ENCODE measurements at regions not wholly inside any gene's neighbourhood (a gene's known extent, or its start where the extent isn't known, plus 50 kb on each side); places are given as distances from the start of the nearest gene placed in this dataset.

DNA sequence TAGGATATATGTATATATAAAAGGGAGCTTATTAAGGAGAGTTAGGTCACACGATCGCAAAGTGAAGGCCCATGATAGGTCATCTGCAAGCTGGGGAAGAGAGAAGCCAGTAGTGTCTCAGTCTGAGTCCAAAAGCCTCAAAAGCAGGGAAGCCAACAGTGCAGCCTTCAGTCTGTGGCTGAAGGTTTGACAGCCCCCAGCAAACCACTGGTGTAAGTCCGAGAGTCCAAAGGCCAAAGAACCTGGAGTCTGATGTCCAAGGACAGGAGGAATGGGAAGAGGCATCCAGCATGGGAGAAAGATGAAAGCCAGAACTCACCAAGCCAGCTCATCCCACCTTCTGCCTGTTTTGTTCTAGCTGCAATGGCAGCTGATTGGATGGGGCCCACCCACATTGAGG is 88.9 kb upstream of the TBX20 start:
- H3K36me3 ChIP-seq (ENCODE audit: low read depth, missing control alignments) = no peaks in the 10 kb centered on the region
- H3K4me3 ChIP-seq = no peak overlapping the region
- intact Hi-C loops (cut with DNase I; ENCODE audit: low total_unique reads) = no loop called here
- no peaks in the 10 kb centered on the region for H3K27me3 ChIP-seq
- no peak overlapping the region for H3K27ac ChIP-seq
- H3K4me1 ChIP-seq = no peaks in the 10 kb centered on the region
- no peak for DNase-seq
- no peaks in the 10 kb centered on the region for H3K9me3 ChIP-seq
- no peak for TF ChIP-seq POLR2A (IDR thresholded peaks at IDR 0.05)
- TF ChIP-seq, protein P1, sequence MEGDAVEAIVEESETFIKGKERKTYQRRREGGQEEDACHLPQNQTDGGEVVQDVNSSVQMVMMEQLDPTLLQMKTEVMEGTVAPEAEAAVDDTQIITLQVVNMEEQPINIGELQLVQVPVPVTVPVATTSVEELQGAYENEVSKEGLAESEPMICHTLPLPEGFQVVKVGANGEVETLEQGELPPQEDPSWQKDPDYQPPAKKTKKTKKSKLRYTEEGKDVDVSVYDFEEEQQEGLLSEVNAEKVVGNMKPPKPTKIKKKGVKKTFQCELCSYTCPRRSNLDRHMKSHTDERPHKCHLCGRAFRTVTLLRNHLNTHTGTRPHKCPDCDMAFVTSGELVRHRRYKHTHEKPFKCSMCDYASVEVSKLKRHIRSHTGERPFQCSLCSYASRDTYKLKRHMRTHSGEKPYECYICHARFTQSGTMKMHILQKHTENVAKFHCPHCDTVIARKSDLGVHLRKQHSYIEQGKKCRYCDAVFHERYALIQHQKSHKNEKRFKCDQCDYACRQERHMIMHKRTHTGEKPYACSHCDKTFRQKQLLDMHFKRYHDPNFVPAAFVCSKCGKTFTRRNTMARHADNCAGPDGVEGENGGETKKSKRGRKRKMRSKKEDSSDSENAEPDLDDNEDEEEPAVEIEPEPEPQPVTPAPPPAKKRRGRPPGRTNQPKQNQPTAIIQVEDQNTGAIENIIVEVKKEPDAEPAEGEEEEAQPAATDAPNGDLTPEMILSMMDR (IDR thresholded peaks at IDR 0.05) = no peak
- WGBS, 2 donors = 82 to 90% methylated on average over 3 of the region's 3 CpGs

DNA sequence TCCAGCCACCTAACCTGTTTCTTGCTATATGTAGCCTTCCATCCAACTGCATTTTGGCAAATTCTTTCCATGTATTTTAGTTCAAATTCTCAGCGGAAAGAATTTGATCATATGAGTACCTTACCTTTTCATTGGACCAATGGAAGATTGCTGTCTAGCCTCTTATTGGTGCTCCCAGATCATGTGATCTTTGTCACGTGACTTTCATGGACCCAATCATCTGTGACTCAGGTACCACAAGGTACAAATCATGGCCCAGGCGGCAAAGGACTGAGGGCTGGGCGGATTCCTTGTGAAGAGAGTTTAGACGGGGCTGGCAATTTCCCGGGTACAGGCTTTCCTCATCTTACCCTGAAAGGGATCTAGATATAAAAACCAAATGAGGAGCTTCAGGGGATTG is 85.9 kb upstream of the TBX20 start:
- H3K4me3 ChIP-seq = peak overlapping the region; percentile 9 to 15
- peak; percentile 60 for DNase-seq
- H3K27ac ChIP-seq = no peak overlapping the region
- H3K4me1 ChIP-seq = no peaks in the 10 kb centered on the region
- H3K36me3 ChIP-seq (ENCODE audit: low read depth, missing control alignments) = no peaks in the 10 kb centered on the region
- TF ChIP-seq, protein P1 (IDR thresholded peaks at IDR 0.05) = no peak
- TF ChIP-seq POLR2A (IDR thresholded peaks at IDR 0.05) = no peak
- H3K9me3 ChIP-seq = no peaks in the 10 kb centered on the region
- intact Hi-C loops (cut with DNase I; ENCODE audit: low total_unique reads) = no loop called here
- H3K27me3 ChIP-seq = no peaks in the 10 kb centered on the region
- 46 to 74% methylated on average over 6 of the region's 6 CpGs for WGBS, 2 donors

DNA sequence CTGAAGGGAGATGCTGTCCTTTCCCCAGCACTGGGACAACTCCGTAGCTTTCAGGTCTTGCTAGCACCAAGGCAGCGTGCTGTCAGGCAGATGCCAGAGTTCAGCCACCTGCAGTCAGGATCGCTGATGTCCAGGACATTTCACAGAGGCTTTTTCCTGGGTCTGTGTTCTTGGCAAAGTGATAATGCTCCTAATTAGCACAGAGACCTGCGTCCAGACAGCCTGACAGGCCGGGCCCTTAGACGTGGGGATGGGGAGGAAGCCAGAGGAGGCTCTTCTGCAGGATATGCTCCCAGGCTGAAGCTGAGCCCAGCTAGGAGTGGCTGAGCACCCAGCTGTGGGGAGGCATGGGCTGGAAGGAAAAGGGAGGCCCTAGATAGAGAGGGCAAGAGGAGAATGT is 82.5 kb upstream of the TBX20 start:
- TF ChIP-seq, protein P1 (IDR thresholded peaks at IDR 0.05) = no peak
- no peak for TF ChIP-seq POLR2A (IDR thresholded peaks at IDR 0.05)
- intact Hi-C loops (cut with DNase I; ENCODE audit: low total_unique reads) = no loop called here
- 52 to 63% methylated on average over 6 of the region's 6 CpGs for WGBS, 2 donors
- no peaks in the 10 kb centered on the region for H3K9me3 ChIP-seq
- H3K27me3 ChIP-seq = no peaks in the 10 kb centered on the region
- no peak overlapping the region for H3K4me3 ChIP-seq
- DNase-seq = no peak
- H3K4me1 ChIP-seq = no peaks in the 10 kb centered on the region
- no peak overlapping the region for H3K27ac ChIP-seq
- no peaks in the 10 kb centered on the region for H3K36me3 ChIP-seq (ENCODE audit: low read depth, missing control alignments)

DNA sequence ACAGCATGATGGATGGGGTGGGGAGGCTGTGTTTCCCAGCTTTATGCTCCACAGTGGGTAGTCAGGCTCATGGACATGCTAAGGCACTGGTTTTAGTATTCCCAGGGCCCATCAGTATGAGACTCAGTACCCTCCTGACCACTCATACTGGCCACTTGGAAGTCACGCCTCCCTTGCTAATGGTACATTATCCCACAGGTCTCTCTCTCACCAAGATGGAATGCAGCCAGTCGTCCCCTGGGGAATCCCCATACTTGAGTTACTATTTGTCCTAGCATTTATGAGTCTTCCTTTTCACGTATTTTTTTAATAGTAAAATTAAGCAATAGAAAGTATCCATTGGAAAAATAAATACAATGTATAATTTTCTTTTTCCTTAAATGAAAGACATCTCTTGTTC is 80.6 kb upstream of the TBX20 start:
- Histone ChIP-seq H3K27me3 (no peaks in the 10 kb centered on the region), H3K4me3 (no peak overlapping the region), H3K4me1 (no peaks in the 10 kb centered on the region), H3K27ac (no peak overlapping the region), H3K36me3 (ENCODE audit: low read depth, missing control alignments) (no peaks in the 10 kb centered on the region), H3K9me3 (no peaks in the 10 kb centered on the region)
- TF ChIP-seq, protein P1 (IDR thresholded peaks at IDR 0.05) = no peak
- no peak for TF ChIP-seq POLR2A (IDR thresholded peaks at IDR 0.05)
- 62 to 79% methylated on average over 3 of the region's 3 CpGs for WGBS, 2 donors
- intact Hi-C loops (cut with DNase I; ENCODE audit: low total_unique reads) = no loop called here
- DNase-seq = peak; percentile 67

DNA sequence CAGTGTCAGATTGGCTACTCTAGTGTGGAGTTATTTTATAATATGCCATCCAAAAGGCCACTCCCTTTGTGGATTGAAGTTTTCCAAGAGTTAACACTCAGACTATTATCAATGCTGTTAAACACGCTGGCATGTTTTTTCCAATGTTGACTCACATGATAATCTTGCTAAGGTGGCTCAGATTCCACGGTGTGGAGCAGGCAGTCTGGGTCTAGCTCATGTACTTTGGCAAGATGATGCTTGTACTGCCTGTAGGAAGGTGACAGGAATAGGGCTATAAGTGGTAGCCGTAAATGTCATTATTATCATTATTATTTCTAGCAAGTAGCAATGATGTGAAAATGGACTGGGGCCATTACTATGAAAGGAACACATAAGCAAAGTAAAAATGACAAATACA is 79.4 kb upstream of the TBX20 start:
- Histone ChIP-seq H3K4me3 (no peak overlapping the region), H3K36me3 (ENCODE audit: low read depth, missing control alignments) (no peaks in the 10 kb centered on the region), H3K27me3 (no peaks in the 10 kb centered on the region), H3K27ac (no peak overlapping the region), H3K4me1 (no peaks in the 10 kb centered on the region), H3K9me3 (no peaks in the 10 kb centered on the region)
- WGBS, 2 donors = 92% methylated on average over 3 of the region's 3 CpGs
- TF ChIP-seq, protein P1 (IDR thresholded peaks at IDR 0.05) = no peak
- no peak for TF ChIP-seq POLR2A (IDR thresholded peaks at IDR 0.05)
- DNase-seq = no peak
- intact Hi-C loops (cut with DNase I; ENCODE audit: low total_unique reads) = no loop called here
